HL-60 (cell line): ENCODE measurements at regions not wholly inside any gene's neighbourhood (a gene's known extent, or its start where the extent isn't known, plus 50 kb on each side); places are given as distances from the start of the nearest gene placed in this dataset.

Experiments
- POLR2AphosphoS5 ChIP-seq: IDR thresholded peaks from 2 replicates; pipeline ENCODE4 v1.6.1; 2012; ENCODE audit warnings: low read depth
- TF ChIP-seq, protein P1 (sequence below): IDR thresholded peaks from one replicate; pipeline ENCODE4 v1.5.1; 2011; ENCODE audit warnings: low read length, control low read depth, inconsistent platforms; ENCODE audit not compliant: insufficient read depth

GRCh38 chr21:38115870-38116269 is 140.9 kb upstream of the KCNJ15 start:
- TF ChIP-seq, protein P1, sequence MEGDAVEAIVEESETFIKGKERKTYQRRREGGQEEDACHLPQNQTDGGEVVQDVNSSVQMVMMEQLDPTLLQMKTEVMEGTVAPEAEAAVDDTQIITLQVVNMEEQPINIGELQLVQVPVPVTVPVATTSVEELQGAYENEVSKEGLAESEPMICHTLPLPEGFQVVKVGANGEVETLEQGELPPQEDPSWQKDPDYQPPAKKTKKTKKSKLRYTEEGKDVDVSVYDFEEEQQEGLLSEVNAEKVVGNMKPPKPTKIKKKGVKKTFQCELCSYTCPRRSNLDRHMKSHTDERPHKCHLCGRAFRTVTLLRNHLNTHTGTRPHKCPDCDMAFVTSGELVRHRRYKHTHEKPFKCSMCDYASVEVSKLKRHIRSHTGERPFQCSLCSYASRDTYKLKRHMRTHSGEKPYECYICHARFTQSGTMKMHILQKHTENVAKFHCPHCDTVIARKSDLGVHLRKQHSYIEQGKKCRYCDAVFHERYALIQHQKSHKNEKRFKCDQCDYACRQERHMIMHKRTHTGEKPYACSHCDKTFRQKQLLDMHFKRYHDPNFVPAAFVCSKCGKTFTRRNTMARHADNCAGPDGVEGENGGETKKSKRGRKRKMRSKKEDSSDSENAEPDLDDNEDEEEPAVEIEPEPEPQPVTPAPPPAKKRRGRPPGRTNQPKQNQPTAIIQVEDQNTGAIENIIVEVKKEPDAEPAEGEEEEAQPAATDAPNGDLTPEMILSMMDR = no peak
- TF ChIP-seq POLR2AphosphoS5 = no peak
